NCI-H2196 treated with DMSO at 0.1 percent for 48 hours (cell line): ENCODE measurements at regions not wholly inside any gene's neighbourhood (a gene's known extent, or its start where the extent isn't known, plus 50 kb on each side); places are given as distances from the start of the nearest gene placed in this dataset.

Experiments
- DNase-seq: peaks from one replicate; lab custom pipeline; 2025; ENCODE audit not compliant: unreplicated experiment; lab: John Stamatoyannopoulos, UW

- DNase-seq, result no peak
These were observed 121.3 kb upstream of the IGF1 start for GRCh38 chr12:102601621-102602020.

GRCh38 chr12:102596687-102597086 lies 116.3 kb upstream of the IGF1 start:
- no peak for DNase-seq

- no peak for DNase-seq
These were observed 115.7 kb upstream of the IGF1 start for GRCh38 chr12:102596031-102596430.

- no peak for DNase-seq
These were observed 115.0 kb upstream of the IGF1 start for GRCh38 chr12:102595315-102595714.

DNA sequence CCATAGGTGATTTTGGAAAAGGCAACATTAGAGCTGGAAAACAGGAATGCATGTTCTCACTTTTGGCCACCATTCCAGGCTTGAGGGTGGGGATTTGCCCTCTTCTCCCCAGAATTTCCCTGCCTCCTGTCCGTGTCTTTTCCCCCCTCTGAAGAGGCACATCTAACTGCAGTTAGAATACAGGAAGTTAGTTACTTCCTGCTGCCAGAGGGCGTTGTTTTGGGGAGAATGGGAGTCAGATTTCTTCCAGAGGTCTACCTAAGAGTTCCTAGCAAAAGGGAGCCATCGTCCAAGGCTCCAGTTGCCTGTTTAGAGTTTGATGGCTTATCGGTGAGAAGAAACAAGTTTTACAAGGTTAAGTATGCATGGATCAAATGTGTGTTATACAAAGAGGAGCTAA lies 112.8 kb upstream of the IGF1 start:
- DNase-seq, result no peak

DNA sequence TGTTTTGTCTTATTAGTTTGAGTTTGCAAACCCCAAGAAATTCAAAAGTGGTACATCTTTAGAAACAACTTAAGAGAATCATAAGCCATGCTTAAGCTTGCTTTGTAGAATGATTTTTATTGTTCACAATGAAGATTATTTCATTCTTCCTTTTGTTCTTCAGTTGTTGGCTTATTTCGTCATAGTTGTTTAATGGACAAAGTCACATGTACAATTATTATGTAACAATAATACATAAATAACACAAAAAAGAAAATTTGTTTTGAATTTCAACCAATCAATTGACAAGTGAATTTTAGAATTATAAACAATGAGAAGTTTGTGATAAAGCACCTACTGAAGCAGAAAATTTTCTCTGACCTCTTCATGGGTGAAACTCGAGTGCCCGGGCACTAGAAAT lies 111.8 kb upstream of the IGF1 start:
- DNase-seq, result no peak

GRCh38 chr12:102573237-102573636 lies 92.9 kb upstream of the IGF1 start:
- DNase-seq, result no peak

DNA sequence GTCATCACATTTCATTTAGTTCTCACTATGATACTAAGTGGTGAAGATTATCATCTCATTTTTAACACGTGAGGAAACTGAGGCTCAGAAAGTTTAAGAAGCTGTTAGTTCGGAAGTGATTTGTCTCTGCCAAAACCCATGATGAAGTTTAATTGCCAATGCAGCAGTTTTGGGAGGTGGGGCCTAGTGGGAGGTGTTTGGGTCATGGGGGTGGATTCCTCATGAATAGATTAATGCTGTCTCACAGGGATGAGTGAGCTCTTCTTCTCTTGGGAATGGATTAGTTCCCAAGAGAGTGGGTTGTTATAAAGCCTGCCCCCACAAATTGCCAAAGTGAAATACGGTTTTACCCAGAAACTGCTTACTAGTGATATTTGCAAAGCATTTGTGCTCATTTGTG lies 91.5 kb upstream of the IGF1 start:
- DNase-seq, result no peak

- no peak for DNase-seq
These were observed 89.9 kb upstream of the IGF1 start for GRCh38 chr12:102570256-102570655.

DNA sequence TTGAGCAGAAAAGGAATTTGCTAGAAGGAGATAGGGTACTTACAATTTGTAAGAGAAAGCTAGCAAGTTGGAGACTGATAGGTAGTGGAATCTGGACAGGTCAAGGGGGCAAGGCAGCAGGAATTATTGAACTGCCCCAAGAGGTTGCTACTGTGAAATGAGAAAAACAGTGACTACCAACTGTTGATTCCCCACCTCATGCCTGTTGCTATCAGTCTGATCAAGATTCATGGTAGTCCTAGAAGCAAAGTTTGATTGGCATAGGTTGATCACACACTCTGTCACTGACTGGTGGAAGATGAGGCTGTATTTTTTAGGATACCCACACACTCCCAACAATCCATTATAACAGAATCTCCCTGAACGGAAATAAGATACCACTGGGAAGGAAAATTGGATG lies 89.4 kb upstream of the IGF1 start:
- DNase-seq, result no peak

DNA sequence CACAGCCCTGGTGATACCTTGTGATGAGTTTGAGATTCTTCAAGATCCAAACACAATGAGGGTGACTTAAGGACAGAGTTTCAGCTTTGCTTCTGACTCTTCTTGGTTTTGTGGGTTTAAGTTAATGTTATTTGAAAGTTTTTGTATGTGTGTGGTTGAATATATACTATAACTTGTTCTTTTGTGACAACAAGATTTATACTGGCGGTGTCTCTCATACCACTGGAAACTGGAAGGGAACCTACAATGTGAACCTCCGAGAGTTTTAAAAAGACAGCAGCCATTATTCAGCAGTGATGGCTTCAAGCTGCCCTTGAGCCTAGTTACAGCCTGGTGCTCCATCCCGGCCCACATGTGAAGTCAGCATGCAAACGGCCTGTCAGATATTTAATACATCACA lies 87.9 kb upstream of the IGF1 start:
- no peak for DNase-seq

DNA sequence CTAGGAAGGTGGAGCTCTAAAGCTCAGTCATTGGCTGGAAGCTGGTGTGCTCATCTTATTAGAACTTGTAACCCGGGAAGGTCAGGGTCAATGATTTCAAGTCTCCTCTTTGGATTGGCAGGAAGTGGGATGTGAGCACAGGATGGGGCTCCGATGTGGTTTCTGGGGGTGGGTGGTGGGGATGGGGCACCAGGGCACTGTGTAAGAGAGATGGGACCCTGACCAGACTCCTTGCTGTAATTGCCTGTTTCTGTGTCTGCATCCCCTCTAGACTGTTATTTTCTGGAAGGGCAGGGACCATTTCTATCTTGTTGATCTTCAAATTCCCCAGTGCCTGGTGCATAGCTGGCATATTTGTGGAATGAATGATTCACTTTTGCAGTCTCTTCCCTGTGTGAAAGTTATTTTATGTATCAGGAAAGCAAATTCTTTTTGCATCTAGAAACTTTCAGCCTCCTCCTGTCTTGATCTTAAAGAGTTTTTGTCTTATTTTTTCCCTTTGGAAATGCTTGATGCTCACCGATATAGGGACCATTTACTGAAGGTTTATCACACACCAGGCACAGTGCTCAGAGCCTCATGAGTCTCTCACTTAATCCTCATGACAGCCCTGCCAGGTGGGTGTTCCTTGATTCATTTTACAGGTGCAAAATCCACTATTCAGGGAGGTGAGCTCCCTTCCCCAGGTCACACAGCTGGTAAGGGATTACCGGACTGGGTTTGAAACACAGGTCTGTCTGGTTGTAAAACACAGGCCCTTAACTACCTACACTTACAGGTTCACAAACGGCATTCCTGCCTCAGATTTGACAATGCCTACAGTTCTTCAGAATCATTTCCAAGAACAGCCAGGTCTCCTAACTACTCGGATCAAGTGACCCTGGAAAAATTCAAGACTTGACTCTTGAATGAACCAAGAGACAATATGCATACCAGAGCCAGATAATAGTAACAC lies 86.9 kb upstream of the IGF1 start:
- no peak for DNase-seq

DNA sequence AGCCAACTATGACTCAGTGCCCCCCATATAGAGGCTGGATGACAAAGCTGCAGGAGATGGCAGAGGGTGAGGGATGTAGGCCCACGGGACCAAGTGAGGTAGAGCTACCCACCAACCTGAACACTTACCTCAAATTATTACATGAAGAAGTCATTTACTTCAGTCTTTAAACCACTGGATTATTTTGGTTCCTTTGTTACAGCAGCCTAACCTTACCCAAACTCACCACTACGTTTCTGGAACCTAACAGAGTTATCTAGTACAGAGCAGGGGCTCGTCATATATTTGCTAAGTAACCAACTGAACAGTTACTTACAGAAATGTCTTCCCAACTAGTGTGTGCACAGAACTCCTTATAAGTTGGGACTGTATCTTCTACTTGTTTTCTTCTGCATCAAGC lies 85.2 kb upstream of the IGF1 start:
- no peak for DNase-seq

- no peak for DNase-seq
These were observed 83.7 kb upstream of the IGF1 start for GRCh38 chr12:102564026-102564425.

DNA sequence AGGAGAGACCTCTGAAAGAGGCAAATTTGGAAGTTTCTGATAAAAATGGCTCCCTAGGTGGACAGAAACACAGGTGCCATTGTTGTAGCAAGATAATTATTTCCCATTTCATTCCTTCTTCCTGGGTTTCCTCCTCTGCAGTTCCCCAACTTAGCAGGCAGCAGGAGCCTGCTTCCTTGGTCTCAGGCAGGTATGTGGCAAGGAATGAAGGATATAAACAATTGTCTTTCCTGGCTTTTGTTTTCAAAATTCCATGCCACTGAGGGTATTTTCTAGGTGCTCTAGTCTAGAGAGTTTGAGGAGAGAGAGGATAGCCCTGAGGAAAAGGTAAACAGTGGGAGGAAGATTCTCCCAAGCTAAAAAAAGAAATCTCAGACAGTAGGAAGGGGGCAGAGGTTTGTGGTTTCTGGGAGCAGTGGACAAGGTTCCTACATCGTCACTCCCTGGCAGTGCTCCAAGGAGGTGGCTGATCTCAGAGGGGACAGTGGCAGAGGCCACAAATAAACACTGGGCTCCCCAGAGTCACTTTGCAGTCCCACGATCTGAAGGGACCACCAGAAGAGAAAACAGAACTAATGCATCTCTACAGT lies 82.6 kb upstream of the IGF1 start:
- no peak for DNase-seq

DNA sequence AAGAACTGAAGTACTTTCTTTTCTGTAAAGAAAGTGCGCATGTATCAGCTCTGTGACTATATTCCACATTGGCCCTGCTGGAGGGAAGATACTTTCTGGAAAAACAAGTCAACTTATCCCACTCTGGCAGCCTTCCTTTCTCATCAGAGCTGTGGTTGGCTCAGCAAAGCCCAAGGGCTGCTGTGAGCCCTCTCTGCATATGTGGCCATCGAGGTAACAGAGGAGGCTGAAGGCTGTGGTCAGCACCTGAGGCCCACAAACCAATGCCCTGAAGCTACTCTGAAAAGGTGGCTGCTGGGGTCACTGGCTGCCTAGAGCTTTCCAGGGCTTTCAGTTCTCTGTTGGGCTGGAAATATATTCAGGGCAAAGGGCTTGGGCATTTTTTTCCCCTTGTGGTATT lies 70.8 kb upstream of the IGF1 start:
- no peak for DNase-seq

DNA sequence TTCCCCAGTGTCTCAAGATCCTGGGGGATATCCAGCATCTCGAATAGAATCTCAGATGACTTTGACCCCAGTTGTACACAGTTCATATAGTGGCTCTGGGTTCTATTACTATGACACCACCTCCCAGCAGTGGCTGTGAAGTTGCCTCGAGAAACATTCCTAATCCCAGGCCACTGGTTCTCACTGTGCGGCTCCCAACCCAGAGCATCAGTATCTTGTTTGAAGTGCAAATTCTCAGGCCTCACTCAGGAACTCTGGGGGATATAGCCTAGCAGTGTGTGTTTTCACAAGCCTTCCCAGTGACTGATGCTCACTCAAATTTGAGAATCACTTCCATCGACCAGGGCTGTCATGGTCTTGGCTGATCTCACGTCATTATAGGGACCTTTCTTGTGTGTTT lies 69.3 kb upstream of the IGF1 start:
- no peak for DNase-seq

DNA sequence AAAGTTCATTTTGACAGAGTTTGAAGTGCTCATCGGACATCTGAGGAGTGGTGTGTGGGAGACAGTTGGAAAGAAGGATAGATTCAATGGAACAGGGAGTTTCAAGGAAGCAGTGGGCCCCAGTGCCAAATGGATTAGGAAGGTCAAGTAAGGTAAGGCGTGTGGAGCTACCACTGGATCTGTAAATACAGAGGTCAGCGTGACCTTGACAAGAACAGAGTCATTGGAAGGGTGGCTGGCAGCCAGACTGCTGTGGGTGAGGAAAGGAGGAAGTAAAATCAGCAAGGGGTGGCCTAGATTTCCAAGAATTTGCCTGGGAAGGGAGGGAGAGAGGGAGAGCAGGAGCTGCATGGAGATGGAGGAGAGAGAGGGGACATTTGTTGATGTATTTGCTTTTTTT lies 68.2 kb upstream of the IGF1 start:
- DNase-seq, result no peak

- no peak for DNase-seq
These were observed 63.4 kb upstream of the IGF1 start for GRCh38 chr12:102543494-102544485.

DNA sequence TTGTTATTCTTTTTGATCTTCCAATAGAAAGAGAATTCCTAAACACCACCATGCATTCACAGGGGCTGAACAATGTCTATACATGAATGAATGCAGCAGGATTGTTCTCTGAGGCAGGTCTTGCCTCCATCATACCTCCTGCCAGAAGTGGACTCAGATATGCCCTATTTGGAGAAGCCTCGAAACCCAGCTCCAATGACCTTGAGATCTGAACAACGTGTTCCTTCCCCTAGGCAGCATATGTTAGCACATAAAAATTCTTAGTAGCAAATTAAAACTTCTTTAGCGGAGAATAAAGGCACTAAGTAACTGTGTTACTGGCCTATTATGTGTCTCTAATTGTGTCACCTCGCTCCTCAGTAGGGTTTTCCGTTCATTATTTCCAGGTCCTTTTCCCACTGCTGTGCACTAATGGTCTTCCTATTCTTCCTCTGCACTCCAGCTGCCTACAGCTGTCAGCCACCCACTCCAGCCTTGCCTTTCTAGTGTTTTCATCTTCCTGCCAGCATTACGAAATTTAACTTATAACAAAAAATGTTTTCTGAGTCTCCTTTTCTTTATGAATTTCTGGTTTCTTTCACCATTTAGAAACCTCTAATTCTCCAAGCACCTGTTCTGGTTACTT lies 62.6 kb upstream of the IGF1 start:
- no peak for DNase-seq

GRCh38 chr12:102540815-102541385 lies 60.5 kb upstream of the IGF1 start:
- no peak for DNase-seq
